HG03520 (cell line): ENCODE measurements at regions not wholly inside any gene's neighbourhood (a gene's known extent, or its start where the extent isn't known, plus 50 kb on each side); places are given as distances from the start of the nearest gene placed in this dataset.

ENCODE experiments used
- ATAC-seq: cut with Tn5 transposase; IDR thresholded peaks from one replicate; pipeline ENCODE4 v1.9.1; 2021; ENCODE audit warnings: mild to moderate bottlenecking, moderate library complexity; ENCODE audit not compliant: unreplicated experiment

- ATAC-seq: no peak
Measured at GRCh38 chr2:149827585-149828126, 240.1 kb upstream of the MMADHC start.

GRCh38 chr2:149826471-149827125, 239.0 kb upstream of the MMADHC start:
- no peak for ATAC-seq

GRCh38 chr2:149825473-149825872, 237.9 kb upstream of the MMADHC start:
- no peak for ATAC-seq

- no peak for ATAC-seq
Measured at GRCh38 chr2:149824136-149824535, 236.6 kb upstream of the MMADHC start.

- ATAC-seq: no peak
Measured at GRCh38 chr2:149819356-149819957, 231.9 kb upstream of the MMADHC start.

- ATAC-seq: no peak
Measured at GRCh38 chr2:149816756-149817551, 229.4 kb upstream of the MMADHC start.

GRCh38 chr2:149815941-149816340, 228.4 kb upstream of the MMADHC start:
- no peak for ATAC-seq

- ATAC-seq: no peak
Measured at GRCh38 chr2:149814901-149815300, 227.3 kb upstream of the MMADHC start.

GRCh38 chr2:149814049-149814448, 226.5 kb upstream of the MMADHC start:
- no peak for ATAC-seq

GRCh38 chr2:149808556-149808955, 221.0 kb upstream of the MMADHC start:
- ATAC-seq: no peak

GRCh38 chr2:149806651-149807050, 219.1 kb upstream of the MMADHC start:
- no peak for ATAC-seq

GRCh38 chr2:149800624-149801542, 213.3 kb upstream of the MMADHC start:
- no peak for ATAC-seq

- ATAC-seq: no peak
Measured at GRCh38 chr2:149799013-149799705, 211.6 kb upstream of the MMADHC start.

- no peak for ATAC-seq
Measured at GRCh38 chr2:149797030-149797429, 209.5 kb upstream of the MMADHC start.

- no peak for ATAC-seq
Measured at GRCh38 chr2:149789549-149789948, 202.0 kb upstream of the MMADHC start.

- no peak for ATAC-seq
Measured at GRCh38 chr2:149787206-149787605, 199.6 kb upstream of the MMADHC start.

GRCh38 chr2:149783284-149783683, 195.7 kb upstream of the MMADHC start:
- no peak for ATAC-seq

- no peak for ATAC-seq
Measured at GRCh38 chr2:149782572-149782971, 195.0 kb upstream of the MMADHC start.

- no peak for ATAC-seq
Measured at GRCh38 chr2:149781263-149781808, 193.8 kb upstream of the MMADHC start.

- no peak for ATAC-seq
Measured at GRCh38 chr2:149773006-149773405, 185.4 kb upstream of the MMADHC start.
